ENCODE measurements at regions not wholly inside any gene's neighbourhood (a gene's known extent, or its start where the extent isn't known, plus 50 kb on each side); places are given as distances from the start of the nearest gene placed in this dataset.

DNA sequence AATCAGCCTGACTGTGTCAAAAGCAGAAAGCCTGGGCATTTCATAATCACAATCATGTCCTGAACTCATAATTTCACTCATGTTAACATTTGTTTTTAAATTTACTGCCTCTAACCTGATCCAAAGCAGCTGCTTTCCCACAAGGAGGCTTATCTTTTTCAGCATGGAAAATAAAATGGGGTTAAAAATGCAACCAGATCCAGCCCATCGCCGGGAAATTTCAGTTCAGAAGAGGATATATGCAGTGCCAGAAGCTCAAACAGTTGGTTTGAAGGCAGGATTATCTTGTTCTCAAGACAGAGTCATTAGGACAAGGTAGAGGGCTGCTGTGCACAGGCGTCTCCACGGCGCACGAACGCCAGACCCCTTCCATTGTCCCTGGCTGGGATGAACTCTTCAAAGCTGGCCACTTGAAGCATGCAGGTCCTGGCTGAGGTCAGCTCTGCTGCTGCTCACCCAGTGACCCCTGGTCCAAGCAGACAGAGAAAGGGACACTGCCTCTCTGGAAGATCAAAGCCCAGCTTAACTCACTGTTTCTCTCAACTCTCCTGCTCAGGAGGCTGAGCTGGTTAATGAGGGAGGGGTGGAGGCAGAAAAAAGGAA, 191.1 kb upstream of the HEY2 start:
- TF ChIP-seq, protein P1, sequence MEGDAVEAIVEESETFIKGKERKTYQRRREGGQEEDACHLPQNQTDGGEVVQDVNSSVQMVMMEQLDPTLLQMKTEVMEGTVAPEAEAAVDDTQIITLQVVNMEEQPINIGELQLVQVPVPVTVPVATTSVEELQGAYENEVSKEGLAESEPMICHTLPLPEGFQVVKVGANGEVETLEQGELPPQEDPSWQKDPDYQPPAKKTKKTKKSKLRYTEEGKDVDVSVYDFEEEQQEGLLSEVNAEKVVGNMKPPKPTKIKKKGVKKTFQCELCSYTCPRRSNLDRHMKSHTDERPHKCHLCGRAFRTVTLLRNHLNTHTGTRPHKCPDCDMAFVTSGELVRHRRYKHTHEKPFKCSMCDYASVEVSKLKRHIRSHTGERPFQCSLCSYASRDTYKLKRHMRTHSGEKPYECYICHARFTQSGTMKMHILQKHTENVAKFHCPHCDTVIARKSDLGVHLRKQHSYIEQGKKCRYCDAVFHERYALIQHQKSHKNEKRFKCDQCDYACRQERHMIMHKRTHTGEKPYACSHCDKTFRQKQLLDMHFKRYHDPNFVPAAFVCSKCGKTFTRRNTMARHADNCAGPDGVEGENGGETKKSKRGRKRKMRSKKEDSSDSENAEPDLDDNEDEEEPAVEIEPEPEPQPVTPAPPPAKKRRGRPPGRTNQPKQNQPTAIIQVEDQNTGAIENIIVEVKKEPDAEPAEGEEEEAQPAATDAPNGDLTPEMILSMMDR (IDR thresholded peaks at IDR 0.05 in 4 of 5, conservative IDR thresholded peaks at IDR 0.05 in 1 of 5), result no peak
- no peak for TF ChIP-seq POLR2A (IDR thresholded peaks at IDR 0.05)
